GM19463 (cell line): ENCODE measurements at regions not wholly inside any gene's neighbourhood (a gene's known extent, or its start where the extent isn't known, plus 50 kb on each side); places are given as distances from the start of the nearest gene placed in this dataset.
"Not testable (repeated sequence)": the region's sequence is repeated elsewhere in the genome, so short reads cannot be mapped to it uniquely, and the experiment has no call there.

Source experiments
- ATAC-seq: cut with Tn5 transposase; IDR thresholded peaks from one replicate; pipeline ENCODE4 v1.9.1; 2021; ENCODE audit warnings: mild to moderate bottlenecking, moderate library complexity; ENCODE audit not compliant: unreplicated experiment

- ATAC-seq: no peak
These were observed 68.2 kb upstream of the TNFAIP3 start for GRCh38 chr6:137798846-137799245.

GRCh38 chr6:137799950-137800568 is 67.0 kb upstream of the TNFAIP3 start:
- ATAC-seq: no peak

GRCh38 chr6:137800762-137801161 is 66.3 kb upstream of the TNFAIP3 start:
- no peak for ATAC-seq

- no peak for ATAC-seq
These were observed 65.5 kb upstream of the TNFAIP3 start for GRCh38 chr6:137801352-137802114.

GRCh38 chr6:137802408-137803182 is 64.5 kb upstream of the TNFAIP3 start:
- no peak for ATAC-seq

GRCh38 chr6:137804637-137805036 is 62.4 kb upstream of the TNFAIP3 start:
- ATAC-seq: no peak

- no peak for ATAC-seq
These were observed 61.4 kb upstream of the TNFAIP3 start for GRCh38 chr6:137805622-137806021.

GRCh38 chr6:137806914-137807682 is 60.0 kb upstream of the TNFAIP3 start:
- no peak for ATAC-seq

- no peak for ATAC-seq
These were observed 58.9 kb upstream of the TNFAIP3 start for GRCh38 chr6:137808191-137808590.

- ATAC-seq: no peak
These were observed 58.2 kb upstream of the TNFAIP3 start for GRCh38 chr6:137808836-137809315.

GRCh38 chr6:137809895-137810553 is 57.0 kb upstream of the TNFAIP3 start:
- not testable (repeated sequence) for ATAC-seq

GRCh38 chr6:137810554-137811120 is 56.4 kb upstream of the TNFAIP3 start:
- ATAC-seq: no peak

GRCh38 chr6:137811121-137811915 is 55.7 kb upstream of the TNFAIP3 start:
- ATAC-seq: peak; percentile 96

GRCh38 chr6:137811916-137812553 is 55.0 kb upstream of the TNFAIP3 start:
- ATAC-seq: no peak

- no peak for ATAC-seq
These were observed 53.6 kb upstream of the TNFAIP3 start for GRCh38 chr6:137813308-137813970.

- ATAC-seq: not testable (repeated sequence)
These were observed 53.0 kb upstream of the TNFAIP3 start for GRCh38 chr6:137814030-137814429.

- ATAC-seq: no peak
These were observed 51.4 kb upstream of the TNFAIP3 start for GRCh38 chr6:137815692-137816091.

- ATAC-seq: peak; percentile 33
These were observed 50.9 kb upstream of the TNFAIP3 start for GRCh38 chr6:137816133-137816579.
